ENCODE measurements at regions not wholly inside any gene's neighbourhood (a gene's known extent, or its start where the extent isn't known, plus 50 kb on each side); places are given as distances from the start of the nearest gene placed in this dataset.

DNA sequence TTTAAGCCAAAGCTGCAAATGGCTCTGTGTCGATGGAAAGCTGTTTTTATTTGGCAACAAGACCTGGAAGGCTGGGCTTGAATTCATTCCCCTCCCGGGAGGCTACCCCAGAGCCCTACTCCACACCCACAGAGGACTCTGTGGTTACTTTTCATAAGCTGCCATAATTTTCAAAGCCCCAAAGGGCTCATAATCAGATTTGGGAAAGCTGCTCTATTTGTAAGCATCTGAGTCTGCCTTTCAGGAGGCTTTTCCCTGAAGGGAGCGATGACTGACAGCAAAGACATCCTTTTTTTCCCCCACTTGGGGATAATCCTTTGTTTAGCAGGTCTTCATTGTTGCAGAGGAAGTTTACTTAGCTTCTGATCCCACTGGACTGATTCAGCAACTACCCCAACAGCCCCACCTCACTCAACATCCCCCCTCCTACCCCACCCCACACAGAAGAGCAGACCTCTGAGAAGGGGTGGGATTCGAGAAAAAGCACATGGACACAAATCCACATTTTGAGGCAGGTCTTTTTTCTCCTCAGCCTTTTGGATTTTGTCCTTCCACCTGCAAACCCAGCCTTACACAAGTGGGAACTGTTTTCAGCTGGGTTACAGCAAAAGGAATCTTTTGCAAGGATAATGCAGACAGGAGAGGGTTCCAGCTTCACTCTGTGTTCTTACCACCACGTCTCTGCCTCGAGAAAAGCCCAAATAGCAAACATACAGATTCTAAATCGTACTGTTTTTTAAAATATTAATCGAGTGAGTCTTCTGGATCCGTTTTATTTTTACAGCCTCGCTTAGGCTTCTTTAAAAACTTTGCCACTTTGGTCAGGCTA lies 244.4 kb upstream of the TUT7 start:
- Histone ChIP-seq H3K4me3 (ENCODE audit: low read depth in 2 of 2, low read length in 1 of 2) (no peak overlapping the region), H4K20me1 (ENCODE audit: insufficient read depth) (no peaks in the 10 kb centered on the region), H3K79me2 (ENCODE audit: insufficient read depth) (no peaks in the 10 kb centered on the region), H3K27ac (ENCODE audit: low read depth in 2 of 2, low read length in 1 of 2) (no peak overlapping the region), H3F3A (replicated peaks; ENCODE audit: insufficient read depth) (no peaks in the 10 kb centered on the region), H3K9me2 (no peaks in the 10 kb centered on the region), H3K36me3 (replicated peaks in 1 of 2; ENCODE audit: control insufficient read depth in 1 of 2, insufficient read depth in 2 of 2, low read length in 1 of 2) (no peaks in the 10 kb centered on the region), H3K4me1 (ENCODE audit: control insufficient read depth in 1 of 2, insufficient read depth in 2 of 2, low read depth in 1 of 2, low read length in 1 of 2) (peaks cover 3 to 25% of the 10 kb centered on the region in 2 experiments; a peak in 2 of 4 replicates), H3K9ac (no peak overlapping the region), H3K4me2 (no peak overlapping the region), H3K9me3 (no peaks in the 10 kb centered on the region), H3K27me3 (ENCODE audit: insufficient read depth) (no peaks in the 10 kb centered on the region), H2AFZ (ENCODE audit: low read depth) (no peak overlapping the region; the same call in 1 of the 2 replicates)
- POLR2A ChIA-PET = no interaction called here
- DNase-seq = no peak
- TF ChIP-seq, protein P1, sequence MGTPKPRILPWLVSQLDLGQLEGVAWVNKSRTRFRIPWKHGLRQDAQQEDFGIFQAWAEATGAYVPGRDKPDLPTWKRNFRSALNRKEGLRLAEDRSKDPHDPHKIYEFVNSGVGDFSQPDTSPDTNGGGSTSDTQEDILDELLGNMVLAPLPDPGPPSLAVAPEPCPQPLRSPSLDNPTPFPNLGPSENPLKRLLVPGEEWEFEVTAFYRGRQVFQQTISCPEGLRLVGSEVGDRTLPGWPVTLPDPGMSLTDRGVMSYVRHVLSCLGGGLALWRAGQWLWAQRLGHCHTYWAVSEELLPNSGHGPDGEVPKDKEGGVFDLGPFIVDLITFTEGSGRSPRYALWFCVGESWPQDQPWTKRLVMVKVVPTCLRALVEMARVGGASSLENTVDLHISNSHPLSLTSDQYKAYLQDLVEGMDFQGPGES (IDR thresholded peaks at IDR 0.05; ENCODE audit: low read depth, low read length) = no peak
- TF ChIP-seq EZH2phosphoT487 (IDR thresholded peaks at IDR 0.05; ENCODE audit: borderline replicate concordance, low read depth) (no peak), GATA2 (CRISPR knock-in tag; IDR thresholded peaks at IDR 0.05) (no peak), RAD21 (IDR thresholded peaks at IDR 0.05; ENCODE audit: low read length) (no peak), NRF1 (IDR thresholded peaks at IDR 0.05; ENCODE audit: low read depth, low read length) (no peak)
- CTCF ChIA-PET = interaction anchor here (1.1 to 1.2 kb wide), 2 partner anchors 17 to 348 kb away, joined by 3 read pairs; no protein-coding TSS in a partner anchor
- WGBS (ENCODE audit: low lambda C conversion rate) = 70% methylated on average over 10 of the region's 10 CpGs

DNA sequence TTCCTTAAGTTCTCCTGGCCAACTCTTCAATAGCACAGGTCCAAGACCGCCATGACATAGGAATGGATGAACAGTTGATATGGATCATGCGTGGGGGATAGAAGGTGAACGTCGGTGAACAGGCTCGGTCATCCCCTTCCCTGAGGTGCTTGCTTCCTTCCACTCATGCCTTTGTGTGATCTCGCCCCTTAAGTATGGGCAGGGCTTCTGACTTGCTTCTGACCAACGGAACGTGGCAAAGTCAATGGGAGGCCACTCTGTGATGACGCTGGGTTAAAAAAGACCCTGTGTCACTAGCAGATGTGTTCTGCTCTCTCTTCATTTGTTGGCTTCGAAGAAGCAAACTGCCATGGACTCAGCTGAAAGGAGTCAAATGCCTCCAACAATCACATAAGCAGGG lies 240.5 kb upstream of the TUT7 start:
- WGBS (ENCODE audit: low lambda C conversion rate) = 80% methylated on average over 10 of the region's 10 CpGs
- POLR2A ChIA-PET = no interaction called here
- no peak for TF ChIP-seq GATA2 (CRISPR knock-in tag; IDR thresholded peaks at IDR 0.05)
- TF ChIP-seq, protein P2, sequence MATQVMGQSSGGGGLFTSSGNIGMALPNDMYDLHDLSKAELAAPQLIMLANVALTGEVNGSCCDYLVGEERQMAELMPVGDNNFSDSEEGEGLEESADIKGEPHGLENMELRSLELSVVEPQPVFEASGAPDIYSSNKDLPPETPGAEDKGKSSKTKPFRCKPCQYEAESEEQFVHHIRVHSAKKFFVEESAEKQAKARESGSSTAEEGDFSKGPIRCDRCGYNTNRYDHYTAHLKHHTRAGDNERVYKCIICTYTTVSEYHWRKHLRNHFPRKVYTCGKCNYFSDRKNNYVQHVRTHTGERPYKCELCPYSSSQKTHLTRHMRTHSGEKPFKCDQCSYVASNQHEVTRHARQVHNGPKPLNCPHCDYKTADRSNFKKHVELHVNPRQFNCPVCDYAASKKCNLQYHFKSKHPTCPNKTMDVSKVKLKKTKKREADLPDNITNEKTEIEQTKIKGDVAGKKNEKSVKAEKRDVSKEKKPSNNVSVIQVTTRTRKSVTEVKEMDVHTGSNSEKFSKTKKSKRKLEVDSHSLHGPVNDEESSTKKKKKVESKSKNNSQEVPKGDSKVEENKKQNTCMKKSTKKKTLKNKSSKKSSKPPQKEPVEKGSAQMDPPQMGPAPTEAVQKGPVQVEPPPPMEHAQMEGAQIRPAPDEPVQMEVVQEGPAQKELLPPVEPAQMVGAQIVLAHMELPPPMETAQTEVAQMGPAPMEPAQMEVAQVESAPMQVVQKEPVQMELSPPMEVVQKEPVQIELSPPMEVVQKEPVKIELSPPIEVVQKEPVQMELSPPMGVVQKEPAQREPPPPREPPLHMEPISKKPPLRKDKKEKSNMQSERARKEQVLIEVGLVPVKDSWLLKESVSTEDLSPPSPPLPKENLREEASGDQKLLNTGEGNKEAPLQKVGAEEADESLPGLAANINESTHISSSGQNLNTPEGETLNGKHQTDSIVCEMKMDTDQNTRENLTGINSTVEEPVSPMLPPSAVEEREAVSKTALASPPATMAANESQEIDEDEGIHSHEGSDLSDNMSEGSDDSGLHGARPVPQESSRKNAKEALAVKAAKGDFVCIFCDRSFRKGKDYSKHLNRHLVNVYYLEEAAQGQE (IDR thresholded peaks at IDR 0.05; ENCODE audit: low read depth, low read length) = no peak
- no peak for TF ChIP-seq JUND (IDR thresholded peaks at IDR 0.05)
- no peak for TF ChIP-seq MXI1 (IDR thresholded peaks at IDR 0.05; ENCODE audit: low read depth, low read length)
- no peak for TF ChIP-seq MEF2A (IDR thresholded peaks at IDR 0.05; ENCODE audit: borderline replicate concordance, low read depth)
- no peak for TF ChIP-seq SMC3 (IDR thresholded peaks at IDR 0.05; ENCODE audit: low read depth, low read length)
- TF ChIP-seq FOXM1 (IDR thresholded peaks at IDR 0.05; ENCODE audit: low read depth) = no peak
- no peak for TF ChIP-seq POLR2AphosphoS5 (IDR thresholded peaks at IDR 0.05; ENCODE audit: low read depth, low read length)
- TF ChIP-seq, protein P3, sequence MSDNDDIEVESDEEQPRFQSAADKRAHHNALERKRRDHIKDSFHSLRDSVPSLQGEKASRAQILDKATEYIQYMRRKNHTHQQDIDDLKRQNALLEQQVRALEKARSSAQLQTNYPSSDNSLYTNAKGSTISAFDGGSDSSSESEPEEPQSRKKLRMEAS (IDR thresholded peaks at IDR 0.05; ENCODE audit: low read depth) = no peak
- TF ChIP-seq, protein P4, sequence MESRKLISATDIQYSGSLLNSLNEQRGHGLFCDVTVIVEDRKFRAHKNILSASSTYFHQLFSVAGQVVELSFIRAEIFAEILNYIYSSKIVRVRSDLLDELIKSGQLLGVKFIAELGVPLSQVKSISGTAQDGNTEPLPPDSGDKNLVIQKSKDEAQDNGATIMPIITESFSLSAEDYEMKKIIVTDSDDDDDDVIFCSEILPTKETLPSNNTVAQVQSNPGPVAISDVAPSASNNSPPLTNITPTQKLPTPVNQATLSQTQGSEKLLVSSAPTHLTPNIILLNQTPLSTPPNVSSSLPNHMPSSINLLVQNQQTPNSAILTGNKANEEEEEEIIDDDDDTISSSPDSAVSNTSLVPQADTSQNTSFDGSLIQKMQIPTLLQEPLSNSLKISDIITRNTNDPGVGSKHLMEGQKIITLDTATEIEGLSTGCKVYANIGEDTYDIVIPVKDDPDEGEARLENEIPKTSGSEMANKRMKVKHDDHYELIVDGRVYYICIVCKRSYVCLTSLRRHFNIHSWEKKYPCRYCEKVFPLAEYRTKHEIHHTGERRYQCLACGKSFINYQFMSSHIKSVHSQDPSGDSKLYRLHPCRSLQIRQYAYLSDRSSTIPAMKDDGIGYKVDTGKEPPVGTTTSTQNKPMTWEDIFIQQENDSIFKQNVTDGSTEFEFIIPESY (IDR thresholded peaks at IDR 0.05; ENCODE audit: borderline replicate concordance, low read depth) = no peak
- no peak for TF ChIP-seq EP300 (IDR thresholded peaks at IDR 0.05; ENCODE audit: borderline replicate concordance in 1 of 2, low read depth in 1 of 2, low read length in 1 of 2)
- TF ChIP-seq TEAD4 (IDR thresholded peaks at IDR 0.05; ENCODE audit: borderline replicate concordance, insufficient read depth) = no peak
- TF ChIP-seq, protein P5, sequence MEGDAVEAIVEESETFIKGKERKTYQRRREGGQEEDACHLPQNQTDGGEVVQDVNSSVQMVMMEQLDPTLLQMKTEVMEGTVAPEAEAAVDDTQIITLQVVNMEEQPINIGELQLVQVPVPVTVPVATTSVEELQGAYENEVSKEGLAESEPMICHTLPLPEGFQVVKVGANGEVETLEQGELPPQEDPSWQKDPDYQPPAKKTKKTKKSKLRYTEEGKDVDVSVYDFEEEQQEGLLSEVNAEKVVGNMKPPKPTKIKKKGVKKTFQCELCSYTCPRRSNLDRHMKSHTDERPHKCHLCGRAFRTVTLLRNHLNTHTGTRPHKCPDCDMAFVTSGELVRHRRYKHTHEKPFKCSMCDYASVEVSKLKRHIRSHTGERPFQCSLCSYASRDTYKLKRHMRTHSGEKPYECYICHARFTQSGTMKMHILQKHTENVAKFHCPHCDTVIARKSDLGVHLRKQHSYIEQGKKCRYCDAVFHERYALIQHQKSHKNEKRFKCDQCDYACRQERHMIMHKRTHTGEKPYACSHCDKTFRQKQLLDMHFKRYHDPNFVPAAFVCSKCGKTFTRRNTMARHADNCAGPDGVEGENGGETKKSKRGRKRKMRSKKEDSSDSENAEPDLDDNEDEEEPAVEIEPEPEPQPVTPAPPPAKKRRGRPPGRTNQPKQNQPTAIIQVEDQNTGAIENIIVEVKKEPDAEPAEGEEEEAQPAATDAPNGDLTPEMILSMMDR (IDR thresholded peaks at IDR 0.05) = no peak
- no peak for TF ChIP-seq NRF1 (IDR thresholded peaks at IDR 0.05; ENCODE audit: low read depth, low read length)
- no peak for TF ChIP-seq RAD21 (IDR thresholded peaks at IDR 0.05; ENCODE audit: low read length)

More for the DNA sequence above, 240.5 kb upstream of the TUT7 start:
- Histone ChIP-seq H2AFZ (ENCODE audit: low read depth) (no peak overlapping the region), H3K9me2 (no peaks in the 10 kb centered on the region), H3K79me2 (ENCODE audit: insufficient read depth) (no peaks in the 10 kb centered on the region), H3K9me3 (no peaks in the 10 kb centered on the region), H3K36me3 (replicated peaks in 1 of 2; ENCODE audit: control insufficient read depth in 1 of 2, insufficient read depth in 2 of 2, low read length in 1 of 2) (no peaks in the 10 kb centered on the region), H3F3A (replicated peaks; ENCODE audit: insufficient read depth) (no peaks in the 10 kb centered on the region), H3K9ac (no peak overlapping the region), H3K4me1 (ENCODE audit: control insufficient read depth in 1 of 2, insufficient read depth in 2 of 2, low read depth in 1 of 2, low read length in 1 of 2) (peaks cover 2 to 3% of the 10 kb centered on the region in 2 experiments; a peak in 2 of 4 replicates), H3K27me3 (ENCODE audit: insufficient read depth) (no peaks in the 10 kb centered on the region), H3K4me3 (ENCODE audit: low read depth in 2 of 2, low read length in 1 of 2) (no peak overlapping the region), H4K20me1 (ENCODE audit: insufficient read depth) (no peaks in the 10 kb centered on the region), H3K4me2 (no peak overlapping the region), H3K27ac (ENCODE audit: low read depth in 2 of 2, low read length in 1 of 2) (no peak overlapping the region)
- DNase-seq = no peak
- CTCF ChIA-PET = interaction anchor here (1.2 kb wide), 1 partner anchor 730 kb away, joined by 3 read pairs; no protein-coding TSS in a partner anchor

Data from SK-N-SH (cell line).